Ishikawa (cell line): ENCODE measurements at regions not wholly inside any gene's neighbourhood (a gene's known extent, or its start where the extent isn't known, plus 50 kb on each side); places are given as distances from the start of the nearest gene placed in this dataset.

Experiments
- CEBPB ChIP-seq: IDR thresholded peaks from 2 replicates; pipeline ENCODE4 v1.6.1; 2012
- CREB1 ChIP-seq: IDR thresholded peaks from 2 replicates; pipeline ENCODE4 v1.6.1; 2012; ENCODE audit warnings: low read depth
- EGR1 ChIP-seq: IDR thresholded peaks from 2 replicates; pipeline ENCODE4 v1.6.1; 2012
- EP300 ChIP-seq: IDR thresholded peaks from 2 replicates; pipeline ENCODE4 v1.6.1; 2012; ENCODE audit warnings: borderline replicate concordance
- FOXM1 ChIP-seq: IDR thresholded peaks from 2 replicates; pipeline ENCODE4 v1.6.1; 2012; ENCODE audit warnings: low read depth, borderline replicate concordance
- MAX ChIP-seq: IDR thresholded peaks from 2 replicates; pipeline ENCODE4 v1.6.1; 2012
- NFIC ChIP-seq: IDR thresholded peaks from 2 replicates; pipeline ENCODE4 v1.6.1; 2012
- RAD21 ChIP-seq: IDR thresholded peaks from 2 replicates; pipeline ENCODE4 v1.6.1; 2012; ENCODE audit warnings: low read depth
- REST ChIP-seq: IDR thresholded peaks from 2 replicates; pipeline ENCODE4 v1.6.1; 2012; ENCODE audit warnings: low read depth, mild to moderate bottlenecking
- TAF1 ChIP-seq: IDR thresholded peaks from 2 replicates; pipeline ENCODE4 v1.6.1; 2012; ENCODE audit warnings: low read depth, mild to moderate bottlenecking
- TCF12 ChIP-seq: IDR thresholded peaks from 2 replicates; pipeline ENCODE4 v1.6.1; 2012; ENCODE audit warnings: low read depth
- TEAD4 ChIP-seq: IDR thresholded peaks from 2 replicates; pipeline ENCODE4 v1.6.1; 2012
- USF1 ChIP-seq: IDR thresholded peaks from 2 replicates; pipeline ENCODE4 v1.6.1; 2012
- YY1 ChIP-seq: IDR thresholded peaks from 2 replicates; pipeline ENCODE4 v1.6.1; 2012; ENCODE audit warnings: low read depth
- ZBTB7A ChIP-seq: IDR thresholded peaks from 2 replicates; pipeline ENCODE4 v1.6.1; 2012; ENCODE audit warnings: low read depth

GRCh38 chr3:188949996-188950395, 221.8 kb upstream of the TPRG1 start:
- no peak for TF ChIP-seq TCF12
- TF ChIP-seq NFIC = no peak
- no peak for TF ChIP-seq REST
- TF ChIP-seq ZBTB7A = no peak
- no peak for TF ChIP-seq FOXM1
- no peak for TF ChIP-seq TAF1
- no peak for TF ChIP-seq YY1
- no peak for TF ChIP-seq TEAD4
- TF ChIP-seq CEBPB = no peak
- no peak for TF ChIP-seq EGR1
- no peak for TF ChIP-seq MAX
- TF ChIP-seq CREB1 = no peak
- no peak for TF ChIP-seq RAD21
- TF ChIP-seq USF1 = no peak
- no peak for TF ChIP-seq EP300

GRCh38 chr3:188950832-188951489, 220.8 kb upstream of the TPRG1 start:
- TF ChIP-seq TCF12 = no peak
- no peak for TF ChIP-seq TAF1
- no peak for TF ChIP-seq YY1
- TF ChIP-seq FOXM1 = no peak

GRCh38 chr3:188951734-188952133, 220.0 kb upstream of the TPRG1 start:
- TF ChIP-seq CREB1 (no peak), NFIC (no peak), EGR1 (no peak), YY1 (no peak)

GRCh38 chr3:188954590-188955208, 217.1 kb upstream of the TPRG1 start:
- TF ChIP-seq MAX (peak; percentile 42; the same call in 1 of the 2 replicates), YY1 (peak; percentile 95), REST (no peak), NFIC (peak; percentile 58), EP300 (no peak), TCF12 (0 out of 2 replicates have a peak, but pooled peaks have one; percentile 20), RAD21 (peak; percentile 100)

GRCh38 chr3:188955919-188956318, 215.9 kb upstream of the TPRG1 start:
- TF ChIP-seq TEAD4 = no peak
- TF ChIP-seq TCF12 = no peak
- TF ChIP-seq REST = no peak
- no peak for TF ChIP-seq MAX
- TF ChIP-seq CEBPB = no peak
